ENCODE measurements at regions not wholly inside any gene's neighbourhood (a gene's known extent, or its start where the extent isn't known, plus 50 kb on each side); places are given as distances from the start of the nearest gene placed in this dataset.

- Histone ChIP-seq H3K36me3 (no peaks in the 10 kb centered on the region), H3K27ac (no peak overlapping the region), H3K4me3 (no peak overlapping the region), H3K27me3 (no peaks in the 10 kb centered on the region), H3K9me3 (no peaks in the 10 kb centered on the region), H3K4me1 (peaks cover 0 to 24% (median 9%) of the 10 kb centered on the region in 3 donors)
- intact Hi-C loops (cut with DNase I) = no loop called here
- TF ChIP-seq CTCF (IDR thresholded peaks at IDR 0.05) = no peak
- no peak for TF ChIP-seq POLR2A (IDR thresholded peaks at IDR 0.05)
- no peak for DNase-seq
- WGBS, 2 donors = 58 to 76% methylated on average over 5 of the region's 5 CpGs
Measured at GRCh38 chr1:172955161-172955815, 95.5 kb downstream of the TNFSF18 start.

- intact Hi-C loops (cut with DNase I) = no loop called here
- H3K4me1 ChIP-seq = peaks cover 0 to 22% (median 8%) of the 10 kb centered on the region in 3 donors
- no peak for DNase-seq
- H3K27me3 ChIP-seq = no peaks in the 10 kb centered on the region
- H3K27ac ChIP-seq = no peak overlapping the region
- H3K9me3 ChIP-seq = no peaks in the 10 kb centered on the region
- H3K36me3 ChIP-seq = no peaks in the 10 kb centered on the region
- TF ChIP-seq POLR2A (IDR thresholded peaks at IDR 0.05) = no peak
- no peak for TF ChIP-seq CTCF (IDR thresholded peaks at IDR 0.05)
- WGBS, 2 donors = 84 to 86% methylated on average over 1 of the region's 1 CpG
- H3K4me3 ChIP-seq = no peak overlapping the region
Measured at GRCh38 chr1:172956871-172957270, 93.9 kb downstream of the TNFSF18 start.

DNA sequence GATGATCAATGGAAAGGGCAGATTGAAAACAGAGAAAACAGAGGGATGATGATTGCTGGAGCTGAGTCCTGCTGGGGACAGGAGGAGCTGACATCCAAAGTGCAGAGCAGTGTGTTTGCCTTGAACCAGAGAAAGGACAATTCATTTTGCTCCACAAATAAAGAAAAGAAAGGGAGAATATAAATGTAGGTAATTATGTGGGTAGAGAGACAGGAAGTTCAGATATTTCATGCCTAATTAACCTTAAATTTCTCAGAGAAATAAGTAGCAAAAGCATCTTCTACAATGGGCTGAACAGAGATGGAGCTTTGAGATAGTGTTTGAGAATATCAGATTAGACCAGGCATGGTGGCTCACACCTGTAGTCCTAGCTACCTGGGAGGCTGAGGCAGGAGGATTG lies 93.2 kb downstream of the TNFSF18 start:
- H3K36me3 ChIP-seq = no peaks in the 10 kb centered on the region
- no peak overlapping the region for H3K27ac ChIP-seq
- H3K4me3 ChIP-seq = no peak overlapping the region
- TF ChIP-seq CTCF (IDR thresholded peaks at IDR 0.05) = no peak
- TF ChIP-seq POLR2A (IDR thresholded peaks at IDR 0.05) = no peak
- H3K27me3 ChIP-seq = no peaks in the 10 kb centered on the region
- no peak for DNase-seq
- intact Hi-C loops (cut with DNase I) = no loop called here
- H3K4me1 ChIP-seq = peaks cover 0 to 15% (median 4%) of the 10 kb centered on the region in 3 donors
- no peaks in the 10 kb centered on the region for H3K9me3 ChIP-seq

DNA sequence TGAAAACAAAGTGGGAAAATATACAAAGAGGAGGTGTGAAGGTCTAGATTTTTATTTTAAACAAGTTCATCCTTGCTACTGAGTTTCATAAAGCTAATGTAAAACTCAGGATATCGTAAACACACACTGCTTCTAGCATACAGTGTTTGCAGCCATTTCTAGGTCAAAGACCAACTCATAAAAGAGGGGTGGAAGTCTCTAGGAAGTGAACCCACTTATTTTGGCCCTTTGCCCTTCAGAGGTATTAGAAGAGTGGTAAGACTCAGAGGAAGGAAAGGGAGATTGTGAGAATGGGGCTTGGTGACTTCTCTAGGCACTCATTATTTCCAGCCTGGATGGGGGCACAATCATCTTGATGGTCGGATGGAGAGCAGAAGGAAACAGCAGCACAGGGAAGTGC lies 91.2 kb downstream of the TNFSF18 start:
- Histone ChIP-seq H3K4me1 (peaks cover 0 to 14% (median 4%) of the 10 kb centered on the region in 3 donors), H3K27ac (no peak overlapping the region), H3K9me3 (no peaks in the 10 kb centered on the region), H3K4me3 (no peak overlapping the region), H3K27me3 (no peaks in the 10 kb centered on the region), H3K36me3 (no peaks in the 10 kb centered on the region)
- no peak for DNase-seq
- TF ChIP-seq CTCF (IDR thresholded peaks at IDR 0.05) = no peak
- TF ChIP-seq POLR2A (IDR thresholded peaks at IDR 0.05) = no peak
- 70 to 77% methylated on average over 2 of the region's 2 CpGs for WGBS, 2 donors
- intact Hi-C loops (cut with DNase I) = no loop called here

DNA sequence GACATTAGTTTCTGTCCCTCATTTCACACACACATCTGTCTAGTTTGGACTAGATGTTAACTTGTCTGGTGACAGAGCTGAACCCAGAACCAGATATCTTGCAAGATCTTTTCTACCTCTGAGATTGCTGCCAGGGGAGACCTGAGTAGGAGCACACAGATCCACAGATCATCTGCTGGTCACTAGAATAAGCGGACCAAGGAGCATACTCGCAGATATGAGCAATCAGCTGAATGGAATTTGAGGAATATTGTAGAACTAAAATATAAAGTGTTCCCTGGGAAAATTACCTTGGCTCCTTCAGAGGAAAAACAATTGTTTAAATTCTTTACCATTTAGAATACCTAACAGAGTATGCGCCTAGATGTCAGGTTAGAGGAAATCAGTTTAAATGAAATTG lies 90.7 kb downstream of the TNFSF18 start:
- 88 to 93% methylated on average over 3 of the region's 3 CpGs for WGBS, 2 donors
- no peak for DNase-seq
- no peak for TF ChIP-seq CTCF (IDR thresholded peaks at IDR 0.05)
- no peak for TF ChIP-seq POLR2A (IDR thresholded peaks at IDR 0.05)
- Histone ChIP-seq H3K27ac (no peak overlapping the region), H3K27me3 (no peaks in the 10 kb centered on the region), H3K4me3 (no peak overlapping the region), H3K4me1 (peaks cover 0 to 14% (median 4%) of the 10 kb centered on the region in 3 donors), H3K9me3 (no peaks in the 10 kb centered on the region), H3K36me3 (no peaks in the 10 kb centered on the region)
- intact Hi-C loops (cut with DNase I) = no loop called here
